Suprapubic skin (tissue), 3 donors: ENCODE measurements at regions not wholly inside any gene's neighbourhood (a gene's known extent, or its start where the extent isn't known, plus 50 kb on each side); places are given as distances from the start of the nearest gene placed in this dataset.

Source experiments
- CTCF ChIP-seq, 2 donors: fragments of 200-600 bp in 1 of 2; fragments of 450-650 bp in 1 of 2; sonication (generic) in 1 of 2; IDR thresholded peaks; one replicate each; pipeline ENCODE4 v1.5.1; 2016 to 2019; ENCODE audit warnings: antibody characterized with exemption in 2 of 2, mild to moderate bottlenecking in 1 of 2, moderate library complexity in 1 of 2
- EP300 ChIP-seq: sonication (generic); formaldehyde crosslinking; IDR thresholded peaks from one replicate; pipeline ENCODE4 v1.6.1; 2017; ENCODE audit warnings: antibody characterized with exemption
- POLR2A ChIP-seq, 2 donors: fragments of 450-650 bp; IDR thresholded peaks; one replicate each; pipeline ENCODE4 v1.6.1; 2017; ENCODE audit warnings: antibody characterized with exemption in 2 of 2, mild to moderate bottlenecking in 2 of 2, moderate library complexity in 2 of 2

GRCh38 chr3:106438887-106439286 lies 570.1 kb upstream of the CBLB start:
- no peak for TF ChIP-seq CTCF (IDR thresholded peaks at IDR 0.05)
- no peak for TF ChIP-seq POLR2A (IDR thresholded peaks at IDR 0.05)
- no peak for TF ChIP-seq EP300
